ENCODE measurements at regions not wholly inside any gene's neighbourhood (a gene's known extent, or its start where the extent isn't known, plus 50 kb on each side); places are given as distances from the start of the nearest gene placed in this dataset.

DNA sequence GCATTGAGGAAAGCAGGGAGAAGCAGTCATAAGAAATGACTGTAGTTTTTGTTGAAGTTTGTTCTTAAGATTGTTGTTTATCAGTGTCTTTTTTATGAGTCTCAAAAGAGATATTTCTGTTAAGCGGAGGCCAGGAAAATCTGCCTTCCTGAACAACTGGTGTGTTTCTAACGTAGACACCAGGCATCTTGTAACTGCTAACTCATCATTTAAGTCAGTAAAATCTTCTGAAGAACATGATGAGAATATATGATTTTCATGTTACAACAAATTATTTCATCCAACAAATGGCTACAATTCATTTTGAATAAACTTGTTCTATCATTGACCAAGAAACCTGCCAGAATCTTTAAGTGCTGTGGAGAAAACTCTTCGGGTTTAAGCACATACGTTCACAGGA lies 84.0 kb downstream of the RPS12 start:
- Histone ChIP-seq H3K27me3 (ENCODE audit: insufficient read depth, low read length) (no peaks in the 10 kb centered on the region), H3K79me2 (ENCODE audit: insufficient read depth, low read length) (no peaks in the 10 kb centered on the region), H3K4me1 (ENCODE audit: insufficient read depth, low read length, severe bottlenecking) (no peaks in the 10 kb centered on the region), H4K20me1 (ENCODE audit: insufficient read depth, low read length) (no peaks in the 10 kb centered on the region), H3K27ac (ENCODE audit: low read depth, low read length, poor library complexity, severe bottlenecking) (no peak overlapping the region), H3K9ac (ENCODE audit: low read length) (no peak overlapping the region), H3K4me2 (ENCODE audit: low read length) (no peak overlapping the region), H2AFZ (ENCODE audit: low read length) (no peak overlapping the region), H3K9me3 (ENCODE audit: low read length) (no peaks in the 10 kb centered on the region), H3K36me3 (ENCODE audit: insufficient read depth, low read length) (no peaks in the 10 kb centered on the region), H3K9me2 (ENCODE audit: low read depth, low read length) (no peaks in the 10 kb centered on the region), H3K4me3 (ENCODE audit: low read depth, low read length, poor library complexity, severe bottlenecking) (no peak overlapping the region), H3F3A (ENCODE audit: insufficient read depth, low read length) (no peaks in the 10 kb centered on the region)
- no peak for TF ChIP-seq EZH2 (IDR thresholded peaks at IDR 0.05; ENCODE audit: borderline replicate concordance, low read length)
- TF ChIP-seq, protein P1, sequence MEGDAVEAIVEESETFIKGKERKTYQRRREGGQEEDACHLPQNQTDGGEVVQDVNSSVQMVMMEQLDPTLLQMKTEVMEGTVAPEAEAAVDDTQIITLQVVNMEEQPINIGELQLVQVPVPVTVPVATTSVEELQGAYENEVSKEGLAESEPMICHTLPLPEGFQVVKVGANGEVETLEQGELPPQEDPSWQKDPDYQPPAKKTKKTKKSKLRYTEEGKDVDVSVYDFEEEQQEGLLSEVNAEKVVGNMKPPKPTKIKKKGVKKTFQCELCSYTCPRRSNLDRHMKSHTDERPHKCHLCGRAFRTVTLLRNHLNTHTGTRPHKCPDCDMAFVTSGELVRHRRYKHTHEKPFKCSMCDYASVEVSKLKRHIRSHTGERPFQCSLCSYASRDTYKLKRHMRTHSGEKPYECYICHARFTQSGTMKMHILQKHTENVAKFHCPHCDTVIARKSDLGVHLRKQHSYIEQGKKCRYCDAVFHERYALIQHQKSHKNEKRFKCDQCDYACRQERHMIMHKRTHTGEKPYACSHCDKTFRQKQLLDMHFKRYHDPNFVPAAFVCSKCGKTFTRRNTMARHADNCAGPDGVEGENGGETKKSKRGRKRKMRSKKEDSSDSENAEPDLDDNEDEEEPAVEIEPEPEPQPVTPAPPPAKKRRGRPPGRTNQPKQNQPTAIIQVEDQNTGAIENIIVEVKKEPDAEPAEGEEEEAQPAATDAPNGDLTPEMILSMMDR (IDR thresholded peaks at IDR 0.05; ENCODE audit: low read length), result no peak

DNA sequence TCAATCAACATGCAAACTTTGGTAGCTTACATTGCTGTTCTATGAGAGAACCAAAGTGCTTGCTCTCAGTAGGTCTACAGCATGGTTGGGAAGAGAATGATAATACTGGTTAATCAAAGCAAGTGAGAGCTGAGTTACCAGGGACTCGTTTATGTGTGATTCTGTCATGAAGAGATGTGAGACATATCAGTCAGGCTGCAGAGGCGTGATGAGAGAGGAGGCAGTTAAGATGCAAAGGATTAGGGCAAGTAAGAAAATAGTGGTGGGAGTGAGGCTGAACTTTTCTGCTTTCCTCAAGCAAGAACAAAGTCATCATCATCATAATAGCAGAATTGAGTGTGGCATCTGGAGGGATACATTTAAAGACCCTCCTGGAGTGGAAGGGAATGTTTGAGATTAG lies 86.5 kb downstream of the RPS12 start:
- Histone ChIP-seq H3K4me3 (ENCODE audit: low read depth, low read length, poor library complexity, severe bottlenecking) (no peak overlapping the region), H4K20me1 (ENCODE audit: insufficient read depth, low read length) (no peaks in the 10 kb centered on the region), H3F3A (ENCODE audit: insufficient read depth, low read length) (no peaks in the 10 kb centered on the region), H3K9ac (ENCODE audit: low read length) (no peak overlapping the region), H3K4me1 (ENCODE audit: insufficient read depth, low read length, severe bottlenecking) (no peaks in the 10 kb centered on the region), H3K9me3 (ENCODE audit: low read length) (no peaks in the 10 kb centered on the region), H3K9me2 (ENCODE audit: low read depth, low read length) (no peaks in the 10 kb centered on the region), H3K4me2 (ENCODE audit: low read length) (no peak overlapping the region), H3K27ac (ENCODE audit: low read depth, low read length, poor library complexity, severe bottlenecking) (no peak overlapping the region), H3K36me3 (ENCODE audit: insufficient read depth, low read length) (no peaks in the 10 kb centered on the region), H3K79me2 (ENCODE audit: insufficient read depth, low read length) (no peaks in the 10 kb centered on the region), H3K27me3 (ENCODE audit: insufficient read depth, low read length) (no peaks in the 10 kb centered on the region), H2AFZ (ENCODE audit: low read length) (no peak overlapping the region)
- no peak for TF ChIP-seq EZH2 (IDR thresholded peaks at IDR 0.05; ENCODE audit: borderline replicate concordance, low read length)
- TF ChIP-seq, protein P1 (IDR thresholded peaks at IDR 0.05; ENCODE audit: low read length), result no peak

DNA sequence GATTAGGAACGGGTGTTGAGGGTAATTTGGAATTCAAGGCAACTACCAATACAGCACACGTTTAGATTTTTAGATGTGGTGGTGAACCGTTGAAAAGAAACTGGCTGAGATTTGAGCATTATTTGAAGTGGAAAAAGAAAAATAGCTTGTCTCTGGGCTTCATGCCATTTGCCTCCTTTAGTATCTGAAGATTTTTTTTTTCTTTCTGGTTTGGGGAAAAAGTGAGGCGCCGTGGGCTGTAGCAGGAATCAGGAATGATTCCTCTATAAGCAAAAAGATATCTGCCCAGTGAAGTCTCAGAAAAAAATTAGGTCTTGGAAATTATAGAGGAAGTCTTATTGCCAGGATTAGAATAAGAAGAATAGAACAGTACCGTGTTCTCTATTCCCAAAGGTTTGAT lies 88.5 kb downstream of the RPS12 start:
- Histone ChIP-seq H4K20me1 (ENCODE audit: insufficient read depth, low read length) (no peaks in the 10 kb centered on the region), H3K4me2 (ENCODE audit: low read length) (no peak overlapping the region), H2AFZ (ENCODE audit: low read length) (no peak overlapping the region), H3K36me3 (ENCODE audit: insufficient read depth, low read length) (no peaks in the 10 kb centered on the region), H3K79me2 (ENCODE audit: insufficient read depth, low read length) (no peaks in the 10 kb centered on the region), H3K4me1 (ENCODE audit: insufficient read depth, low read length, severe bottlenecking) (no peaks in the 10 kb centered on the region), H3K4me3 (ENCODE audit: low read depth, low read length, poor library complexity, severe bottlenecking) (no peak overlapping the region), H3K27ac (ENCODE audit: low read depth, low read length, poor library complexity, severe bottlenecking) (no peak overlapping the region), H3K9me2 (ENCODE audit: low read depth, low read length) (no peaks in the 10 kb centered on the region), H3F3A (ENCODE audit: insufficient read depth, low read length) (no peaks in the 10 kb centered on the region), H3K27me3 (ENCODE audit: insufficient read depth, low read length) (no peaks in the 10 kb centered on the region), H3K9me3 (ENCODE audit: low read length) (no peaks in the 10 kb centered on the region), H3K9ac (ENCODE audit: low read length) (no peak overlapping the region)
- no peak for TF ChIP-seq EZH2 (IDR thresholded peaks at IDR 0.05; ENCODE audit: borderline replicate concordance, low read length)
- TF ChIP-seq, protein P1 (IDR thresholded peaks at IDR 0.05; ENCODE audit: low read length), result no peak

Measured in OCI-LY1 (cell line).